GM23338 (cell line): ENCODE measurements at regions not wholly inside any gene's neighbourhood (a gene's known extent, or its start where the extent isn't known, plus 50 kb on each side); places are given as distances from the start of the nearest gene placed in this dataset.

Experiments used
- ATAC-seq: fragments of 200-7000 bp; cut with Tn5 transposase; 3 replicates; pipeline ENCODE4 v1.9.1; 2020
- DNase-seq: peaks from one replicate; pipeline ENCODE4 v3.0.0-alpha.2; 2015; ENCODE audit warnings: low spot score
- H2AFZ ChIP-seq: fragments of 200-600 bp; sonication (generic); 2 replicates; pipeline ENCODE4 v1.8.0; 2016; ENCODE audit warnings: antibody characterized with exemption, mild to moderate bottlenecking, moderate library complexity
- H3F3A ChIP-seq: fragments of 200-600 bp; sonication (generic); replicated peaks from 2 replicates; pipeline ENCODE4 v1.8.0; 2017; ENCODE audit warnings: antibody characterized with exemption, mixed run types, low read depth
- H3K27ac ChIP-seq: fragments of 200-600 bp; sonication (generic); 2 replicates; pipeline ENCODE4 v1.6.1; 2016; ENCODE audit warnings: low read depth
- H3K27me3 ChIP-seq: fragments of 200-600 bp; sonication (generic); 2 replicates; pipeline ENCODE4 v1.8.0; 2016; ENCODE audit warnings: mild to moderate bottlenecking, mixed run types, moderate library complexity; ENCODE audit not compliant: insufficient read depth
- H3K36me3 ChIP-seq: fragments of 200-600 bp; sonication (generic); 2 replicates; pipeline ENCODE4 v1.8.0; 2016; ENCODE audit warnings: mild to moderate bottlenecking; ENCODE audit not compliant: insufficient read depth
- H3K4me1 ChIP-seq: fragments of 200-600 bp; sonication (generic); 2 replicates; pipeline ENCODE4 v1.8.0; 2016; ENCODE audit warnings: mild to moderate bottlenecking, moderate library complexity; ENCODE audit not compliant: insufficient read depth
- H3K4me2 ChIP-seq: fragments of 200-600 bp; sonication (generic); 2 replicates; pipeline ENCODE4 v1.7.1; 2017; ENCODE audit warnings: mixed run types
- H3K4me3 ChIP-seq: fragments of 200-600 bp; sonication (generic); 2 replicates; pipeline ENCODE4 v1.6.1; 2016; ENCODE audit warnings: mixed run types
- H3K79me2 ChIP-seq: fragments of 200-600 bp; sonication (generic); replicated peaks from 2 replicates; pipeline ENCODE4 v1.8.0; 2017; ENCODE audit warnings: mild to moderate bottlenecking; ENCODE audit not compliant: insufficient read depth
- H3K9me2 ChIP-seq: fragments of 200-600 bp; sonication (generic); 2 replicates; pipeline ENCODE4 v1.8.0; 2017; ENCODE audit not compliant: insufficient read depth
- H4K20me1 ChIP-seq: fragments of 200-600 bp; sonication (generic); replicated peaks from 2 replicates; pipeline ENCODE4 v1.8.0; 2017; ENCODE audit warnings: mild to moderate bottlenecking; ENCODE audit not compliant: insufficient read depth
- H3K27ac Mint-ChIP-seq: 2 replicates; pipeline ENCODE4 v1.8.0; 2020; ENCODE audit warnings: inconsistent platforms, mild to moderate bottlenecking, moderate library complexity, mixed read lengths
- H3K27me3 Mint-ChIP-seq: 3 replicates; pipeline ENCODE4 v1.8.0; 2022; ENCODE audit warnings: low read depth, mild to moderate bottlenecking, moderate library complexity, mixed read lengths, inconsistent platforms; ENCODE audit not compliant: insufficient read depth, poor library complexity
- H3K36me3 Mint-ChIP-seq: 3 replicates; pipeline ENCODE4 v1.8.0; 2021; ENCODE audit warnings: low read depth, mild to moderate bottlenecking, inconsistent platforms, moderate library complexity, mixed read lengths
- H3K4me1 Mint-ChIP-seq: 3 replicates; pipeline ENCODE4 v1.8.0; 2020; ENCODE audit warnings: mild to moderate bottlenecking, inconsistent platforms, mixed read lengths
- H3K4me3 Mint-ChIP-seq: 3 replicates; pipeline ENCODE4 v1.8.0; 2021; ENCODE audit warnings: moderate library complexity, mild to moderate bottlenecking, inconsistent platforms, mixed read lengths
- H3K9me3 Mint-ChIP-seq: 3 replicates; pipeline ENCODE4 v1.8.0; 2020; ENCODE audit warnings: moderate library complexity, mild to moderate bottlenecking, inconsistent platforms, mixed read lengths
- CREB1 ChIP-seq: fragments of 250-450 bp; sonication (Bioruptor Pico); IDR thresholded peaks from 2 replicates; pipeline ENCODE4 v1.5.0; 2020; ENCODE audit warnings: low read depth, mild to moderate bottlenecking, moderate library complexity
- EZH2 ChIP-seq: fragments of 200-600 bp; sonication (generic); IDR thresholded peaks from one replicate; pipeline ENCODE4 v1.8.0; 2017; ENCODE audit warnings: antibody characterized with exemption, mild to moderate bottlenecking, low read depth; ENCODE audit not compliant: unreplicated experiment
- JUNB ChIP-seq: IDR thresholded peaks from one replicate; pipeline ENCODE4 v1.6.1; 2016; ENCODE audit warnings: antibody characterized with exemption; ENCODE audit not compliant: unreplicated experiment
- NANOG ChIP-seq: IDR thresholded peaks from 2 replicates; pipeline ENCODE4 v1.6.1; 2016; ENCODE audit warnings: antibody characterized with exemption, borderline replicate concordance
- POLR2AphosphoS5 ChIP-seq: IDR thresholded peaks from 2 replicates; pipeline ENCODE4 v1.6.1; 2016; ENCODE audit warnings: antibody characterized with exemption, low read depth
- ZNF114 ChIP-seq: fragments of 250-450 bp; sonication (Bioruptor Pico); IDR thresholded peaks from 2 replicates; pipeline ENCODE4 v1.5.0; 2020; ENCODE audit warnings: mild to moderate bottlenecking, moderate library complexity
- ZNF331 ChIP-seq: fragments of 250-450 bp; sonication (Bioruptor Pico); IDR thresholded peaks from 2 replicates; pipeline ENCODE4 v1.5.0; 2020; ENCODE audit warnings: low read depth, mild to moderate bottlenecking, moderate library complexity
- TF ChIP-seq, protein P1 (sequence below): fragments of 250-450 bp; sonication (Bioruptor Pico); IDR thresholded peaks from 2 replicates; pipeline ENCODE4 v1.5.0; 2020; ENCODE audit warnings: mild to moderate bottlenecking, moderate library complexity
- TF ChIP-seq, protein P2 (sequence below): IDR thresholded peaks from one replicate; pipeline ENCODE4 v1.6.1; 2018; ENCODE audit warnings: antibody characterized with exemption; ENCODE audit not compliant: unreplicated experiment
- TF ChIP-seq, protein P3 (sequence below), 2 experiments: fragments of 200-600 bp in 1 of 2; sonication (generic) in 1 of 2; conservative IDR thresholded peaks; 2 replicates each; pipeline versions ENCODE4 v1.5.1 to v1.6.1; 2016 to 2017; ENCODE audit warnings: antibody characterized with exemption in 2 of 2, low read depth in 2 of 2, mild to moderate bottlenecking in 2 of 2, moderate library complexity in 1 of 2
- TF ChIP-seq, protein P4 (sequence below): IDR thresholded peaks from 2 replicates; pipeline ENCODE4 v1.6.1; 2016; ENCODE audit warnings: antibody characterized with exemption

DNA sequence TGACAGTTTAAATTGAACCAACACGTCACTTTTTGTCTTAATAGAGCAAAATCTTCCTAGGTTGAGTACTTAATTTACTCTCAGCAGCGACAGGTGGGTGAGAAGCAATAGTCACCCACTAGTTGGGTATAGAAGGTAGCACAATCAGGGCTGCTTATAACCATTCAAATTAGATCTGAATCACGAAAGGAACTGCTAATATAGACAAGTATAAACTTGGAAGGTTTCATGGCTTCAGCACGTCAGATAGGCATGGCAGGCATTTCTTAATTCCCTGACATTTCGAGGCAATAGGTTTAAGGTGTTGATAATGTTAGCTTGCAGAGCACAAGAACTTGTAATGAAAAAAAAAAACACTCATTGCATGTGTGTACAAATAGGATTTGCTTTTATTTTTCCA lies 853.4 kb downstream of the PCDH7 start:
- no peak for TF ChIP-seq ZNF331 (CRISPR knock-in tag)
- TF ChIP-seq, protein P1, sequence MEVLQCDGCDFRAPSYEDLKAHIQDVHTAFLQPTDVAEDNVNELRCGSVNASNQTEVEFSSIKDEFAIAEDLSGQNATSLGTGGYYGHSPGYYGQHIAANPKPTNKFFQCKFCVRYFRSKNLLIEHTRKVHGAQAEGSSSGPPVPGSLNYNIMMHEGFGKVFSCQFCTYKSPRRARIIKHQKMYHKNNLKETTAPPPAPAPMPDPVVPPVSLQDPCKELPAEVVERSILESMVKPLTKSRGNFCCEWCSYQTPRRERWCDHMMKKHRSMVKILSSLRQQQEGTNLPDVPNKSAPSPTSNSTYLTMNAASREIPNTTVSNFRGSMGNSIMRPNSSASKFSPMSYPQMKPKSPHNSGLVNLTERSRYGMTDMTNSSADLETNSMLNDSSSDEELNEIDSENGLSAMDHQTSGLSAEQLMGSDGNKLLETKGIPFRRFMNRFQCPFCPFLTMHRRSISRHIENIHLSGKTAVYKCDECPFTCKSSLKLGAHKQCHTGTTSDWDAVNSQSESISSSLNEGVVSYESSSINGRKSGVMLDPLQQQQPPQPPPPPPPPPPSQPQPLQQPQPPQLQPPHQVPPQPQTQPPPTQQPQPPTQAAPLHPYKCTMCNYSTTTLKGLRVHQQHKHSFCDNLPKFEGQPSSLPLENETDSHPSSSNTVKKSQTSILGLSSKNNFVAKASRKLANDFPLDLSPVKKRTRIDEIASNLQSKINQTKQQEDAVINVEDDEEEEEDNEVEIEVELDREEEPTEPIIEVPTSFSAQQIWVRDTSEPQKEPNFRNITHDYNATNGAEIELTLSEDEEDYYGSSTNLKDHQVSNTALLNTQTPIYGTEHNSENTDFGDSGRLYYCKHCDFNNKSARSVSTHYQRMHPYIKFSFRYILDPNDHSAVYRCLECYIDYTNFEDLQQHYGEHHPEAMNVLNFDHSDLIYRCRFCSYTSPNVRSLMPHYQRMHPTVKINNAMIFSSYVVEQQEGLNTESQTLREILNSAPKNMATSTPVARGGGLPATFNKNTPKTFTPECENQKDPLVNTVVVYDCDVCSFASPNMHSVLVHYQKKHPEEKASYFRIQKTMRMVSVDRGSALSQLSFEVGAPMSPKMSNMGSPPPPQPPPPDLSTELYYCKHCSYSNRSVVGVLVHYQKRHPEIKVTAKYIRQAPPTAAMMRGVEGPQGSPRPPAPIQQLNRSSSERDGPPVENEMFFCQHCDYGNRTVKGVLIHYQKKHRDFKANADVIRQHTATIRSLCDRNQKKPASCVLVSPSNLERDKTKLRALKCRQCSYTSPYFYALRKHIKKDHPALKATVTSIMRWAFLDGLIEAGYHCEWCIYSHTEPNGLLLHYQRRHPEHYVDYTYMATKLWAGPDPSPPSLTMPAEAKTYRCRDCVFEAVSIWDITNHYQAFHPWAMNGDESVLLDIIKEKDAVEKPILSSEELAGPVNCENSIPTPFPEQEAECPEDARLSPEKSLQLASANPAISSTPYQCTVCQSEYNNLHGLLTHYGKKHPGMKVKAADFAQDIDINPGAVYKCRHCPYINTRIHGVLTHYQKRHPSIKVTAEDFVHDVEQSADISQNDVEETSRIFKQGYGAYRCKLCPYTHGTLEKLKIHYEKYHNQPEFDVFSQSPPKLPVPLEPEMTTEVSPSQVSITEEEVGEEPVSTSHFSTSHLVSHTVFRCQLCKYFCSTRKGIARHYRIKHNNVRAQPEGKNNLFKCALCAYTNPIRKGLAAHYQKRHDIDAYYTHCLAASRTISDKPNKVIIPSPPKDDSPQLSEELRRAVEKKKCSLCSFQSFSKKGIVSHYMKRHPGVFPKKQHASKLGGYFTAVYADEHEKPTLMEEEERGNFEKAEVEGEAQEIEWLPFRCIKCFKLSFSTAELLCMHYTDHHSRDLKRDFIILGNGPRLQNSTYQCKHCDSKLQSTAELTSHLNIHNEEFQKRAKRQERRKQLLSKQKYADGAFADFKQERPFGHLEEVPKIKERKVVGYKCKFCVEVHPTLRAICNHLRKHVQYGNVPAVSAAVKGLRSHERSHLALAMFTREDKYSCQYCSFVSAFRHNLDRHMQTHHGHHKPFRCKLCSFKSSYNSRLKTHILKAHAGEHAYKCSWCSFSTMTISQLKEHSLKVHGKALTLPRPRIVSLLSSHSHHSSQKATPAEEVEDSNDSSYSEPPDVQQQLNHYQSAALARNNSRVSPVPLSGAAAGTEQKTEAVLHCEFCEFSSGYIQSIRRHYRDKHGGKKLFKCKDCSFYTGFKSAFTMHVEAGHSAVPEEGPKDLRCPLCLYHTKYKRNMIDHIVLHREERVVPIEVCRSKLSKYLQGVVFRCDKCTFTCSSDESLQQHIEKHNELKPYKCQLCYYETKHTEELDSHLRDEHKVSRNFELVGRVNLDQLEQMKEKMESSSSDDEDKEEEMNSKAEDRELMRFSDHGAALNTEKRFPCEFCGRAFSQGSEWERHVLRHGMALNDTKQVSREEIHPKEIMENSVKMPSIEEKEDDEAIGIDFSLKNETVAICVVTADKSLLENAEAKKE (CRISPR knock-in tag), result no peak
- TF ChIP-seq, protein P2, sequence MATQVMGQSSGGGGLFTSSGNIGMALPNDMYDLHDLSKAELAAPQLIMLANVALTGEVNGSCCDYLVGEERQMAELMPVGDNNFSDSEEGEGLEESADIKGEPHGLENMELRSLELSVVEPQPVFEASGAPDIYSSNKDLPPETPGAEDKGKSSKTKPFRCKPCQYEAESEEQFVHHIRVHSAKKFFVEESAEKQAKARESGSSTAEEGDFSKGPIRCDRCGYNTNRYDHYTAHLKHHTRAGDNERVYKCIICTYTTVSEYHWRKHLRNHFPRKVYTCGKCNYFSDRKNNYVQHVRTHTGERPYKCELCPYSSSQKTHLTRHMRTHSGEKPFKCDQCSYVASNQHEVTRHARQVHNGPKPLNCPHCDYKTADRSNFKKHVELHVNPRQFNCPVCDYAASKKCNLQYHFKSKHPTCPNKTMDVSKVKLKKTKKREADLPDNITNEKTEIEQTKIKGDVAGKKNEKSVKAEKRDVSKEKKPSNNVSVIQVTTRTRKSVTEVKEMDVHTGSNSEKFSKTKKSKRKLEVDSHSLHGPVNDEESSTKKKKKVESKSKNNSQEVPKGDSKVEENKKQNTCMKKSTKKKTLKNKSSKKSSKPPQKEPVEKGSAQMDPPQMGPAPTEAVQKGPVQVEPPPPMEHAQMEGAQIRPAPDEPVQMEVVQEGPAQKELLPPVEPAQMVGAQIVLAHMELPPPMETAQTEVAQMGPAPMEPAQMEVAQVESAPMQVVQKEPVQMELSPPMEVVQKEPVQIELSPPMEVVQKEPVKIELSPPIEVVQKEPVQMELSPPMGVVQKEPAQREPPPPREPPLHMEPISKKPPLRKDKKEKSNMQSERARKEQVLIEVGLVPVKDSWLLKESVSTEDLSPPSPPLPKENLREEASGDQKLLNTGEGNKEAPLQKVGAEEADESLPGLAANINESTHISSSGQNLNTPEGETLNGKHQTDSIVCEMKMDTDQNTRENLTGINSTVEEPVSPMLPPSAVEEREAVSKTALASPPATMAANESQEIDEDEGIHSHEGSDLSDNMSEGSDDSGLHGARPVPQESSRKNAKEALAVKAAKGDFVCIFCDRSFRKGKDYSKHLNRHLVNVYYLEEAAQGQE, result no peak
- no peak for TF ChIP-seq JUNB
- TF ChIP-seq EZH2, result no peak
- TF ChIP-seq, protein P3, sequence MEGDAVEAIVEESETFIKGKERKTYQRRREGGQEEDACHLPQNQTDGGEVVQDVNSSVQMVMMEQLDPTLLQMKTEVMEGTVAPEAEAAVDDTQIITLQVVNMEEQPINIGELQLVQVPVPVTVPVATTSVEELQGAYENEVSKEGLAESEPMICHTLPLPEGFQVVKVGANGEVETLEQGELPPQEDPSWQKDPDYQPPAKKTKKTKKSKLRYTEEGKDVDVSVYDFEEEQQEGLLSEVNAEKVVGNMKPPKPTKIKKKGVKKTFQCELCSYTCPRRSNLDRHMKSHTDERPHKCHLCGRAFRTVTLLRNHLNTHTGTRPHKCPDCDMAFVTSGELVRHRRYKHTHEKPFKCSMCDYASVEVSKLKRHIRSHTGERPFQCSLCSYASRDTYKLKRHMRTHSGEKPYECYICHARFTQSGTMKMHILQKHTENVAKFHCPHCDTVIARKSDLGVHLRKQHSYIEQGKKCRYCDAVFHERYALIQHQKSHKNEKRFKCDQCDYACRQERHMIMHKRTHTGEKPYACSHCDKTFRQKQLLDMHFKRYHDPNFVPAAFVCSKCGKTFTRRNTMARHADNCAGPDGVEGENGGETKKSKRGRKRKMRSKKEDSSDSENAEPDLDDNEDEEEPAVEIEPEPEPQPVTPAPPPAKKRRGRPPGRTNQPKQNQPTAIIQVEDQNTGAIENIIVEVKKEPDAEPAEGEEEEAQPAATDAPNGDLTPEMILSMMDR (conservative IDR thresholded peaks at IDR 0.05; ENCODE audit: low read depth in 2 of 2), result no peak
- TF ChIP-seq NANOG, result no peak
- no peak for TF ChIP-seq ZNF114 (CRISPR knock-in tag)
- TF ChIP-seq CREB1 (CRISPR knock-in tag), result no peak
- TF ChIP-seq, protein P4, sequence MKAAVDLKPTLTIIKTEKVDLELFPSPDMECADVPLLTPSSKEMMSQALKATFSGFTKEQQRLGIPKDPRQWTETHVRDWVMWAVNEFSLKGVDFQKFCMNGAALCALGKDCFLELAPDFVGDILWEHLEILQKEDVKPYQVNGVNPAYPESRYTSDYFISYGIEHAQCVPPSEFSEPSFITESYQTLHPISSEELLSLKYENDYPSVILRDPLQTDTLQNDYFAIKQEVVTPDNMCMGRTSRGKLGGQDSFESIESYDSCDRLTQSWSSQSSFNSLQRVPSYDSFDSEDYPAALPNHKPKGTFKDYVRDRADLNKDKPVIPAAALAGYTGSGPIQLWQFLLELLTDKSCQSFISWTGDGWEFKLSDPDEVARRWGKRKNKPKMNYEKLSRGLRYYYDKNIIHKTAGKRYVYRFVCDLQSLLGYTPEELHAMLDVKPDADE, result no peak
- no peak for TF ChIP-seq POLR2AphosphoS5
- Histone ChIP-seq H3K27me3 (no peaks in the 10 kb centered on the region), H3K36me3 (no peaks in the 10 kb centered on the region), H2AFZ (no peak overlapping the region; the same call in 1 of the 2 replicates), H3K4me1 (peaks cover 3% of the 10 kb centered on the region; the same call in 1 of the 2 replicates), H3K4me3 (no peak overlapping the region), H3F3A (no peaks in the 10 kb centered on the region), H3K79me2 (no peaks in the 10 kb centered on the region), H4K20me1 (no peaks in the 10 kb centered on the region), H3K4me2 (no peak overlapping the region), H3K27ac (no peak overlapping the region), H3K9me2 (no peaks in the 10 kb centered on the region)
- Mint-ChIP-seq H3K27me3 (no peaks in the 10 kb centered on the region), H3K9me3 (no peaks in the 10 kb centered on the region), H3K27ac (no peak overlapping the region), H3K4me3 (no peak overlapping the region), H3K36me3 (no peaks in the 10 kb centered on the region), H3K4me1 (peaks cover 9% of the 10 kb centered on the region)
- ATAC-seq, result no peak
- no peak for DNase-seq
